Mesothelial cell of epicardium (in vitro differentiated cells): ENCODE measurements at regions not wholly inside any gene's neighbourhood (a gene's known extent, or its start where the extent isn't known, plus 50 kb on each side); places are given as distances from the start of the nearest gene placed in this dataset.

Experiments used
- DNase-seq, 2 experiments: peaks; one replicate each; pipeline ENCODE4 v3.0.0; 2021; ENCODE audit warnings: low spot score in 2 of 2; ENCODE audit not compliant: unreplicated experiment in 2 of 2
- H3K27ac Mint-ChIP-seq: 2 replicates; pipeline ENCODE4 v1.8.0; 2021; ENCODE audit warnings: mixed read lengths
- H3K27me3 Mint-ChIP-seq: 2 replicates; pipeline ENCODE4 v1.8.0; 2021; ENCODE audit warnings: low read depth, mixed read lengths
- H3K36me3 Mint-ChIP-seq: 2 replicates; pipeline ENCODE4 v1.8.0; 2021; ENCODE audit warnings: mixed read lengths
- H3K4me1 Mint-ChIP-seq: 2 replicates; pipeline ENCODE4 v1.8.0; 2021; ENCODE audit warnings: mixed read lengths
- H3K4me3 Mint-ChIP-seq: 2 replicates; pipeline ENCODE4 v1.8.0; 2021; ENCODE audit warnings: mild to moderate bottlenecking, moderate library complexity, mixed read lengths
- H3K9me3 Mint-ChIP-seq: 2 replicates; pipeline ENCODE4 v1.8.0; 2021; ENCODE audit warnings: mixed read lengths
- CTCF ChIP-seq: fragments of 200-600 bp; sonication (generic); IDR thresholded peaks from one replicate; pipeline ENCODE4 v1.5.0; 2021; ENCODE audit warnings: antibody characterized with exemption; ENCODE audit not compliant: unreplicated experiment

GRCh38 chrX:91137883-91138282 is 296.8 kb upstream of the PABPC5 start:
- H3K4me3 Mint-ChIP-seq: no peak overlapping the region
- H3K36me3 Mint-ChIP-seq: peaks cover 2% of the 10 kb centered on the region
- TF ChIP-seq CTCF: no peak
- no peak for DNase-seq
- no peak overlapping the region for H3K27ac Mint-ChIP-seq
- peaks cover 21% of the 10 kb centered on the region for H3K9me3 Mint-ChIP-seq
- H3K4me1 Mint-ChIP-seq: no peaks in the 10 kb centered on the region
- H3K27me3 Mint-ChIP-seq: no peaks in the 10 kb centered on the region
